ENCODE measurements at regions not wholly inside any gene's neighbourhood (a gene's known extent, or its start where the extent isn't known, plus 50 kb on each side); places are given as distances from the start of the nearest gene placed in this dataset.

- TF ChIP-seq ZNF646 (CRISPR knock-in tag; IDR thresholded peaks at IDR 0.05) = no peak
- TF ChIP-seq MAFK (conservative IDR thresholded peaks at IDR 0.05 in 1 of 2, IDR thresholded peaks at IDR 0.05 in 1 of 2; ENCODE audit: low read length in 2 of 2) = no peak
- no peak for TF ChIP-seq GLI4 (CRISPR knock-in tag; IDR thresholded peaks at IDR 0.05; ENCODE audit: borderline replicate concordance)
- TF ChIP-seq PLRG1 (conservative IDR thresholded peaks at IDR 0.05) = no peak
- TF ChIP-seq HDAC2 (CRISPR knock-in tag; IDR thresholded peaks at IDR 0.05) = no peak
- no peak for TF ChIP-seq ZNF337 (CRISPR knock-in tag; IDR thresholded peaks at IDR 0.05; ENCODE audit: borderline replicate concordance, low read depth)
These were observed 99.8 kb upstream of the FBXO11 start (continued) for GRCh38 chr2:48006094-48006493.

- FAIRE-seq = no peak
- no peaks in the 10 kb centered on the region for H3K79me2 ChIP-seq (ENCODE audit: insufficient read depth, low read length)
- TF ChIP-seq ZC3H13 (CRISPR knock-in tag; IDR thresholded peaks at IDR 0.05) (no peak), SRSF1 (optimal IDR thresholded peaks at IDR 0.05; ENCODE audit: low read depth, low read length) (no peak), ATF7 (IDR thresholded peaks at IDR 0.05) (peak; percentile 12; the same call in 1 of the 2 replicates), ATF7 (CRISPR knock-in tag; IDR thresholded peaks at IDR 0.05) (no peak), ZNF713 (CRISPR knock-in tag; IDR thresholded peaks at IDR 0.05) (no peak), SOX6 (IDR thresholded peaks at IDR 0.05) (0 out of 2 replicates have a peak, but pooled peaks have one; percentile 28), SOX6 (CRISPR knock-in tag; IDR thresholded peaks at IDR 0.05) (no peak), RFX1 (IDR thresholded peaks at IDR 0.05) (no peak), PAF1 (CRISPR knock-in tag; IDR thresholded peaks at IDR 0.05) (no peak), FOXA1 (IDR thresholded peaks at IDR 0.05) (0 out of 2 replicates have a peak, but pooled peaks have one; percentile 29), FOXA1 (CRISPR knock-in tag; IDR thresholded peaks at IDR 0.05) (no peak)
- H3K9ac ChIP-seq (ENCODE audit: insufficient read depth, low read depth, low read length) = no peak overlapping the region
- ChIA-PET CTCF (ENCODE audit: low intra/inter-chr PET ratio, low total read pairs) (no interaction called here), POLR2A (no interaction called here)
- no peak overlapping the region for H3K4me3 ChIP-seq (replicated peaks in 1 of 3; ENCODE audit: insufficient read depth in 1 of 3, low read depth in 2 of 3, low read length in 3 of 3)
- DNase-seq (ENCODE audit: low spot score) = no peak
- no TSS peak for BruUV-seq (replicated peaks)
- no peaks in the 10 kb centered on the region for H4K20me1 ChIP-seq (ENCODE audit: insufficient read depth, low read length)
- no peaks in the 10 kb centered on the region for H3K4me1 ChIP-seq (ENCODE audit: insufficient read depth, low read length)
- WGBS (ENCODE audit: low lambda C conversion rate) = 78% methylated on average over 2 of the region's 2 CpGs
- no peak overlapping the region for H3K4me2 ChIP-seq (ENCODE audit: low read depth, low read length)
- intact Hi-C loops (cut with micrococcal nuclease; ENCODE audit: unreplicated experiment) = no loop called here
- in situ Hi-C loops (cut with HindIII; ENCODE audit: extremely low pct_ligation_motif_present, low pct_unique_long_range_greater_than_20kb) = no loop called here
- H2AFZ ChIP-seq (ENCODE audit: low read length) = no peak overlapping the region
- no peak for ATAC-seq
- H3K27ac ChIP-seq (ENCODE audit: extremely low read length, insufficient read depth, low read length) = no peak overlapping the region
- no peaks in the 10 kb centered on the region for H3K27me3 ChIP-seq (ENCODE audit: control insufficient read depth in 1 of 2, insufficient read depth in 2 of 2, low read length in 2 of 2)
- no peaks in the 10 kb centered on the region for H3K36me3 ChIP-seq (replicated peaks in 1 of 2; ENCODE audit: control insufficient read depth in 1 of 2, insufficient read depth in 2 of 2, low read length in 2 of 2)
- no peaks in the 10 kb centered on the region for H3K9me3 ChIP-seq (ENCODE audit: low read length)
These were observed 101.5 kb upstream of the FBXO11 start for GRCh38 chr2:48007699-48008268.
